HepG2 (cell line): ENCODE measurements at regions not wholly inside any gene's neighbourhood (a gene's known extent, or its start where the extent isn't known, plus 50 kb on each side); places are given as distances from the start of the nearest gene placed in this dataset.

Experiments used
- ATAC-seq: fragments of 200-7000 bp; cut with Tn5 transposase; 3 replicates; pipeline ENCODE4 v1.9.1; 2020; ENCODE audit warnings: mild to moderate bottlenecking, moderate library complexity
- BruUV-seq: library from RNA; stranded (reverse); fragments of 400-500 nt; replicated peaks from 2 replicates; lab custom pipeline; 2021; lab: Mats Ljungman, UMichigan
- CTCF ChIA-PET: fragments of 300-600 bp; formaldehyde crosslinking; extraction: SDS; loops from one replicate; lab custom pipeline; 2021; ENCODE audit warnings: low total read pairs, inconsistent platforms, low intra/inter-chr PET ratio; lab: Yijun Ruan, JAX
- POLR2A ChIA-PET: fragments of 350-600 bp; sonication (Branson Sonifier 250); formaldehyde crosslinking; loops from one replicate; lab custom pipeline; 2020; ENCODE audit warnings: antibody characterized with exemption, inconsistent platforms; lab: Yijun Ruan, JAX
- DNase-seq: peaks from one replicate; pipeline ENCODE4 v3.0.0-alpha.2; 2015; ENCODE audit warnings: low spot score
- FAIRE-seq: peaks from 3 replicates; lab custom pipeline; 2011; peaks lifted over from hg19 to GRCh38; lab: Jason Lieb, UNC
- H2AFZ ChIP-seq: one replicate; pipeline ENCODE4 v1.6.1; 2011; ENCODE audit warnings: low read length, inconsistent platforms
- H3K27ac ChIP-seq: fragments of 300-600 bp; 3 replicates; pipeline ENCODE4 v1.8.0; 2011; ENCODE audit warnings: mixed run types, mild to moderate bottlenecking, mixed read lengths, low read length, inconsistent platforms; ENCODE audit not compliant: insufficient read depth; ENCODE audit errors: extremely low read length
- H3K27me3 ChIP-seq, 2 experiments: fragments of 200-600 bp in 1 of 2; 2 replicates in 1 of 2; 3 replicates in 1 of 2; pipeline versions ENCODE4 v1.6.0 to v1.8.0; 2011; ENCODE audit warnings: low read length in 2 of 2, mild to moderate bottlenecking in 2 of 2, moderate library complexity in 2 of 2, inconsistent platforms in 1 of 2; ENCODE audit not compliant: insufficient read depth in 2 of 2, control insufficient read depth in 1 of 2
- H3K36me3 ChIP-seq, 2 experiments: fragments of 200-600 bp in 1 of 2; replicated peaks in 1 of 2; 2 replicates in 1 of 2; 3 replicates in 1 of 2; pipeline versions ENCODE4 v1.5.1 to v1.8.0; 2011; ENCODE audit warnings: low read length in 2 of 2, inconsistent platforms in 1 of 2; ENCODE audit not compliant: insufficient read depth in 2 of 2, control insufficient read depth in 1 of 2
- H3K4me1 ChIP-seq: 2 replicates; pipeline ENCODE4 v1.5.1; 2012; ENCODE audit warnings: low read length, inconsistent platforms; ENCODE audit not compliant: insufficient read depth
- H3K4me2 ChIP-seq: 2 replicates; pipeline ENCODE4 v1.6.0; 2011; ENCODE audit warnings: low read depth, low read length, inconsistent platforms
- H3K4me3 ChIP-seq, 3 experiments: fragments of 200-600 bp in 1 of 3; sonication (generic), shearing (Covaris generic) in 1 of 3; replicated peaks in 1 of 3; 2 replicates each; pipeline ENCODE4 v1.5.1; 2011 to 2016; ENCODE audit warnings: low read length in 3 of 3, inconsistent platforms in 2 of 3, low read depth in 2 of 3, mild to moderate bottlenecking in 2 of 3, control low read depth in 1 of 3, mixed read lengths in 1 of 3; ENCODE audit not compliant: insufficient read depth in 1 of 3
- H3K79me2 ChIP-seq: one replicate; pipeline ENCODE4 v1.6.1; 2011; ENCODE audit warnings: low read length, inconsistent platforms; ENCODE audit not compliant: insufficient read depth
- H3K9ac ChIP-seq: 2 replicates; pipeline ENCODE4 v1.6.0; 2011; ENCODE audit warnings: mild to moderate bottlenecking, low read depth, low read length, inconsistent platforms; ENCODE audit not compliant: insufficient read depth
- H3K9me3 ChIP-seq: 2 replicates; pipeline ENCODE4 v1.5.1; 2012; ENCODE audit warnings: mild to moderate bottlenecking, low read length
- H4K20me1 ChIP-seq: 2 replicates; pipeline ENCODE4 v1.6.0; 2011; ENCODE audit warnings: inconsistent platforms, mild to moderate bottlenecking, low read length, moderate library complexity; ENCODE audit not compliant: insufficient read depth
- GTF3A ChIP-seq: sonication (generic); formaldehyde crosslinking; conservative IDR thresholded peaks from 2 replicates; pipeline ENCODE4 v1.4.0; 2020; ENCODE audit warnings: mild to moderate bottlenecking, missing genetic modification reagents
- RARA ChIP-seq: IDR thresholded peaks from 2 replicates; pipeline ENCODE4 v1.6.1; 2016; ENCODE audit warnings: missing genetic modification reagents, missing compliant biosample characterization
- SKI ChIP-seq: fragments of 450-650 bp; IDR thresholded peaks from one replicate; pipeline ENCODE4 v1.6.1; 2018; ENCODE audit warnings: mild to moderate bottlenecking; ENCODE audit not compliant: partially characterized antibody
- SRF ChIP-seq: IDR thresholded peaks from 2 replicates; pipeline ENCODE4 v1.6.1; 2011; ENCODE audit warnings: mild to moderate bottlenecking, low read depth, low read length, moderate library complexity
- ZBTB34 ChIP-seq: sonication (generic); formaldehyde crosslinking; IDR thresholded peaks from 2 replicates; pipeline ENCODE4 v1.8.0; 2022; ENCODE audit warnings: mild to moderate bottlenecking, missing genetic modification reagents
- ZNF260 ChIP-seq: sonication (generic); formaldehyde crosslinking; IDR thresholded peaks from 2 replicates; pipeline ENCODE4 v1.4.0; 2020; ENCODE audit warnings: missing genetic modification reagents, low read depth, mild to moderate bottlenecking, borderline replicate concordance
- ZNF3 ChIP-seq: IDR thresholded peaks from 2 replicates; pipeline ENCODE4 v1.7.0; 2017; ENCODE audit warnings: inconsistent platforms
- ZNF747 ChIP-seq: sonication (generic); formaldehyde crosslinking; IDR thresholded peaks from 2 replicates; pipeline ENCODE4 v1.8.1; 2023; ENCODE audit warnings: missing genetic modification reagents, mild to moderate bottlenecking, borderline replicate concordance
- ZNF878 ChIP-seq: sonication (generic); formaldehyde crosslinking; IDR thresholded peaks from 2 replicates; pipeline ENCODE4 v1.8.1; 2023; ENCODE audit warnings: mild to moderate bottlenecking, missing genetic modification reagents, moderate library complexity
- ZNF879 ChIP-seq: sonication (generic); formaldehyde crosslinking; IDR thresholded peaks from 2 replicates; pipeline ENCODE4 v1.8.1; 2023; ENCODE audit warnings: missing genetic modification reagents
- WGBS: methylation state at CpG from one replicate; pipeline ENCODE4 v1.1.6; 2017; ENCODE audit warnings: low lambda C conversion rate; 5-methylcytosine and 5-hydroxymethylcytosine counted together
- in situ Hi-C: cut with HindIII; loops from 2 replicates; pipeline ENCODE4 v1.10.0; 2017; ENCODE audit warnings: low pct_unique_long_range_greater_than_20kb; ENCODE audit not compliant: extremely low pct_ligation_motif_present
- intact Hi-C: fragments of 100-400 bp; cut with micrococcal nuclease; formaldehyde crosslinking; loops from one replicate; pipeline ENCODE4 v1.10.0; 2022; ENCODE audit not compliant: unreplicated experiment
- TF ChIP-seq, protein P1 (sequence below): sonication (generic); formaldehyde crosslinking; IDR thresholded peaks from 2 replicates; pipeline ENCODE4 v1.4.0; 2020; ENCODE audit warnings: missing genetic modification reagents

- no peaks in the 10 kb centered on the region for H3K9me3 ChIP-seq
- no peaks in the 10 kb centered on the region for H3K4me1 ChIP-seq
- no peak overlapping the region for H2AFZ ChIP-seq
- intact Hi-C loops (no loop called here), in situ Hi-C loops (no loop called here)
- no peak for ATAC-seq
- no peaks in the 10 kb centered on the region for H3K36me3 ChIP-seq
- H3K79me2 ChIP-seq = no peaks in the 10 kb centered on the region
- no peak overlapping the region for H3K4me3 ChIP-seq
- CTCF ChIA-PET = no interaction called here
- no peak for FAIRE-seq
- POLR2A ChIA-PET = no interaction called here
- DNase-seq = no peak
- no peaks in the 10 kb centered on the region for H3K27me3 ChIP-seq
- 1% methylated on average over 4 of the region's 4 CpGs for WGBS
- H3K27ac ChIP-seq = no peak overlapping the region
- TF ChIP-seq SKI = no peak
- TF ChIP-seq SRF = no peak
- TF ChIP-seq ZNF878 (CRISPR knock-in tag) = no peak
- no peak for TF ChIP-seq GTF3A
- TF ChIP-seq RARA (CRISPR knock-in tag) = no peak
- H3K9ac ChIP-seq = no peak overlapping the region
- H4K20me1 ChIP-seq = no peaks in the 10 kb centered on the region
- BruUV-seq = no TSS peak
- no peak overlapping the region for H3K4me2 ChIP-seq
These were observed 361.3 kb upstream of the CNTN5 start for GRCh38 chr11:98659431-98659830.

DNA sequence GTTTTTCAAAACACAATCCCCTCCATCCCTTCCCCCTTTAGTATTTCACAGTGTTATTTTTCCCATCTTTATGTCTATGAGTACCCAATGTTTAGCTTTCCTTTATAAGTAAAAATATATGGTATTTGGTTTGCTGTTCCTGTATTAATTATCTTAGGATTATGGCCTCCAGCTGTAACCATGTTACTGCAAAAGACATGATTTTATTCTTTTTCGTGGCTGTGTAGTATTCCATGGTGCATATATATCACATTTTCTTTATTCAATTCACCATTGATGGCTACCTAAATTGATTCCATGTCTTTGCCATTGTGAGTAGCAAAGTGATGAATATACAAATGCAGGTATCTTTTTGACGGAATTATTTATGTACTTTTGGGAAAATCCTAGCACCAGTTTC, 346.4 kb upstream of the CNTN5 start:
- no peak for TF ChIP-seq ZNF260 (CRISPR knock-in tag)
- TF ChIP-seq, protein P1, sequence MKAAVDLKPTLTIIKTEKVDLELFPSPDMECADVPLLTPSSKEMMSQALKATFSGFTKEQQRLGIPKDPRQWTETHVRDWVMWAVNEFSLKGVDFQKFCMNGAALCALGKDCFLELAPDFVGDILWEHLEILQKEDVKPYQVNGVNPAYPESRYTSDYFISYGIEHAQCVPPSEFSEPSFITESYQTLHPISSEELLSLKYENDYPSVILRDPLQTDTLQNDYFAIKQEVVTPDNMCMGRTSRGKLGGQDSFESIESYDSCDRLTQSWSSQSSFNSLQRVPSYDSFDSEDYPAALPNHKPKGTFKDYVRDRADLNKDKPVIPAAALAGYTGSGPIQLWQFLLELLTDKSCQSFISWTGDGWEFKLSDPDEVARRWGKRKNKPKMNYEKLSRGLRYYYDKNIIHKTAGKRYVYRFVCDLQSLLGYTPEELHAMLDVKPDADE (CRISPR knock-in tag) = no peak
- no peak for TF ChIP-seq ZNF879
- TF ChIP-seq ZBTB34 = no peak
- no peak for TF ChIP-seq ZNF3 (CRISPR knock-in tag)
- no peak for TF ChIP-seq ZNF747 (CRISPR knock-in tag)
- TF ChIP-seq, all 625 proteins: peak for 0
- Histone ChIP-seq H3K27me3 (no peaks in the 10 kb centered on the region), H3K27ac (no peak overlapping the region), H2AFZ (no peak overlapping the region), H3K36me3 (no peaks in the 10 kb centered on the region), H4K20me1 (no peaks in the 10 kb centered on the region), H3K4me3 (no peak overlapping the region), H3K4me1 (no peaks in the 10 kb centered on the region), H3K9ac (no peak overlapping the region), H3K4me2 (no peak overlapping the region), H3K79me2 (no peaks in the 10 kb centered on the region), H3K9me3 (0 out of 2 replicates have a peak, but pooled peaks cover 6% of the 10 kb centered on the region)
- in situ Hi-C loops (no loop called here), intact Hi-C loops (no loop called here)
- ATAC-seq (no peak), FAIRE-seq (no peak), DNase-seq (no peak)
- CTCF ChIA-PET = no interaction called here
- POLR2A ChIA-PET = no interaction called here
- 5% methylated on average over 2 of the region's 2 CpGs for WGBS
- BruUV-seq = no TSS peak
